Heart left ventricle (tissue), 13 donors: ENCODE measurements at regions not wholly inside any gene's neighbourhood (a gene's known extent, or its start where the extent isn't known, plus 50 kb on each side); places are given as distances from the start of the nearest gene placed in this dataset.
"Not testable (repeated sequence)": the region's sequence is repeated elsewhere in the genome, so short reads cannot be mapped to it uniquely, and the experiment has no call there.

ENCODE experiments used
- POLR2A ChIP-seq, 2 donors: fragments of 450-650 bp; IDR thresholded peaks; one replicate each; pipeline ENCODE4 v1.6.1; 2017; ENCODE audit warnings: antibody characterized with exemption in 2 of 2, mild to moderate bottlenecking in 2 of 2, moderate library complexity in 2 of 2
- TF ChIP-seq, protein P1 (sequence below), 12 donors: fragments of 200-600 bp; sonication (generic) in 4 of 12; IDR thresholded peaks; one replicate each; pipeline versions ENCODE4 v1.5.0 to v1.8.0; 2018 to 2022; ENCODE audit warnings: antibody characterized with exemption in 12 of 12, mild to moderate bottlenecking in 5 of 12
- donor health status: ischemic (EF 13 %, LVEDD 7.1; RV severe dilation, severe dysfunction).
- donor health status: DM: no; HTN: yes; CAD: no.
- donor health status: DM: no; HTN: no; CAD: no.
- donor health status: ischemic (EF 25% LVEDD 6.9; RV normal size, moderate dysfunction).
- donor health status: ischemic (EF 25% LVEDD 5.7; RV mildly dilated, moderate dysfunction).
- donor health status: ischemic (EF 35%, LVEDD 5.7; RV mildly dilated, moderate dysfunction).
- donor health status: nonischemic (EF 11% LVEDD 7.7; RV severe dilation, severe dysfunction).
- donor health status: DM: yes; HTN: yes; CAD: no.
- donor health status: PGD.
- donor health status: ischemic (EF 29% LVEDD 5.4; RV normal size, mild dysfunction).
- donor health status: nonischemic (EF 23%, LVEDD 6.1; RV moderate dilation, normal function).

DNA sequence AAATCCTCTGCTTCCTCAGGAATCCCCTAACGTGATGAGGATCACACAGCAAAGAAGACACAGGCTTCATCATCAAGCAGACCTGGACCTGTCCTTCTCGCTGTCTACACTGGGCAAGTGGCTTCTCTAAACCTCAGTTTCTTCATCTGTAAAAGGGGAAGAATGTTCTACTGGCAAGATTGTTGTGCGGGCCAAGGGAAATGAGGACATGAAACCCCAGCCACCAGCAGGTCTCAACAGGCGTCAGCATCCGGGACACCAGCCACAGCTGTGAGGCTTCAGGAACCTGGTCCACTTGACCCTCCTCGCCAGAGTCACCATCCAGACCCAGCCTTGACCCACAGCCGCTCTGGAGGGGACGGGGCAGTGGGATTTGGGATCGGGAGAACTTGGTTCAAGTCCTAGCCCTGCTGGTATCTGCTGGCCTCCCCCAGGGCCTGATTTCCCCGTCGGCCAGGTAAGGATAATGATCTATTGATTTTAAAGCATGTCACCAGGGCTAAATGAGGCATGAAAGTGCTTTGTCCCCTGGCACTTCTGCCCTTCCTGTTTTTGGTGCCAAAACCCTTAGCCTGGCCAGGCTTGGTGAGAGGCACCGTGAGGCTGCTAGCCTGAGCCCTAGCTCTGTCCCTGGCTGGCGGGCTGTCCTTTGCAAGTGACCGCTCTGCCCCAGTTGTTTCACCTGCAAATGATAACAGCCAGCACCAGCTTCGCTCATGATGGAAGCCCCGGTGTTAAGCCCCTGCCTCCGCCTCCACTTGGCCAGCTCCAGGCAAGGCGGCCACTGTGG is 170.4 kb downstream of the OR4M2 start:
- TF ChIP-seq, protein P1, sequence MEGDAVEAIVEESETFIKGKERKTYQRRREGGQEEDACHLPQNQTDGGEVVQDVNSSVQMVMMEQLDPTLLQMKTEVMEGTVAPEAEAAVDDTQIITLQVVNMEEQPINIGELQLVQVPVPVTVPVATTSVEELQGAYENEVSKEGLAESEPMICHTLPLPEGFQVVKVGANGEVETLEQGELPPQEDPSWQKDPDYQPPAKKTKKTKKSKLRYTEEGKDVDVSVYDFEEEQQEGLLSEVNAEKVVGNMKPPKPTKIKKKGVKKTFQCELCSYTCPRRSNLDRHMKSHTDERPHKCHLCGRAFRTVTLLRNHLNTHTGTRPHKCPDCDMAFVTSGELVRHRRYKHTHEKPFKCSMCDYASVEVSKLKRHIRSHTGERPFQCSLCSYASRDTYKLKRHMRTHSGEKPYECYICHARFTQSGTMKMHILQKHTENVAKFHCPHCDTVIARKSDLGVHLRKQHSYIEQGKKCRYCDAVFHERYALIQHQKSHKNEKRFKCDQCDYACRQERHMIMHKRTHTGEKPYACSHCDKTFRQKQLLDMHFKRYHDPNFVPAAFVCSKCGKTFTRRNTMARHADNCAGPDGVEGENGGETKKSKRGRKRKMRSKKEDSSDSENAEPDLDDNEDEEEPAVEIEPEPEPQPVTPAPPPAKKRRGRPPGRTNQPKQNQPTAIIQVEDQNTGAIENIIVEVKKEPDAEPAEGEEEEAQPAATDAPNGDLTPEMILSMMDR (IDR thresholded peaks at IDR 0.05), result not testable (repeated sequence)
- TF ChIP-seq POLR2A (IDR thresholded peaks at IDR 0.05), result not testable (repeated sequence)
